Stomach (tissue), 4 donors: ENCODE measurements at regions not wholly inside any gene's neighbourhood (a gene's known extent, or its start where the extent isn't known, plus 50 kb on each side); places are given as distances from the start of the nearest gene placed in this dataset.
"Not testable (repeated sequence)": the region's sequence is repeated elsewhere in the genome, so short reads cannot be mapped to it uniquely, and the experiment has no call there.

Source experiments
- CTCF ChIP-seq, 7 experiments: fragments of 450-650 bp in 4 of 7; fragments of 200-600 bp in 3 of 7; sonication (generic) in 3 of 7; IDR thresholded peaks; one replicate each; pipeline ENCODE4 v1.5.1; 2016 to 2019; ENCODE audit warnings: antibody characterized with exemption in 7 of 7, control low read depth in 2 of 7, mild to moderate bottlenecking in 1 of 7
- EP300 ChIP-seq: sonication (generic); formaldehyde crosslinking; IDR thresholded peaks from one replicate; pipeline ENCODE4 v1.6.1; 2017; ENCODE audit warnings: antibody characterized with exemption
- POLR2A ChIP-seq, 4 donors: fragments of 450-650 bp; IDR thresholded peaks; one replicate each; pipeline ENCODE4 v1.6.1; 2016; ENCODE audit warnings: antibody characterized with exemption in 4 of 4, control low read depth in 2 of 4, mild to moderate bottlenecking in 1 of 4, moderate library complexity in 1 of 4

DNA sequence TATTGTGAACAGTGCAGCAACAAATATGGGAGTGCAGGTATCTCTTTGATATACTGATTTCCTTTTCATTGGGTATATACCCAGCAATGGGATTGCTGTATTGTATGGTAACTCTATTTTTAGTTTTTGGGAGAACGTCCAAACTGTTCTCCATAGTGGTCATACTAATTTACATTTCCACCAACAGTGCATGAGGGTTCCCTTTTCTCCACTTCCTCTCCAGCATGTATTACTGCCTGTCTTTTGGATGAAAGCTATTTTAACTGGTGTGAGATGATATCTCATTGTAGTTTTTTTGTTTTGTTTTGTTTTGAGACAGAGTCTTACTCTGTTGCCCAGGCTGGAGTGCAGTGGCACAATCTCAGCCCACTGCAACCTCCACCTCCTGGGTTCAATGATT, 52.4 kb upstream of the KCNK12 start:
- TF ChIP-seq CTCF (IDR thresholded peaks at IDR 0.05); POLR2A (IDR thresholded peaks at IDR 0.05); EP300: not testable (repeated sequence)
